ENCODE measurements at regions not wholly inside any gene's neighbourhood (a gene's known extent, or its start where the extent isn't known, plus 50 kb on each side); places are given as distances from the start of the nearest gene placed in this dataset.

DNA sequence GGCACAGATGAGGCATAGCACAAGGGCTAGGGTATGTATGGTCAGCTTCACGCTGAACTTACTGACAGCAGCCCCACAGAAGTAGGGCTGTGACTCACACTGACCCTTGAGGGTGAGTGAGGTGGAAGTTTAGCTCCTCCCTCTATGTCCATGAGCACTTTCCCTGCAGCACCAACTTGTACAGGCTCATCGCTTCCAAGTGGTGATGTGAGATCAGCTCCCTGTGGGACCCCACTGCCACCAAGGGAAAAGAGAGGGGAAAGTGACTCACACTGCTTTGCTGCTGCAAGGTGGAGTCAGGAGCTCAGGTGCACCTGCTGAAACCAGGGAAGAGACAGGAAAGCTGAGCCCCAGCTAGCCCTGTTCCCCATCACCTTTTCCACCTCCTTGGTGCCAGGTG lies 91.5 kb downstream of the TEX51 start:
- no peak for DNase-seq (ENCODE audit: insufficient read length, low spot score)
- no peak for FAIRE-seq

DNA sequence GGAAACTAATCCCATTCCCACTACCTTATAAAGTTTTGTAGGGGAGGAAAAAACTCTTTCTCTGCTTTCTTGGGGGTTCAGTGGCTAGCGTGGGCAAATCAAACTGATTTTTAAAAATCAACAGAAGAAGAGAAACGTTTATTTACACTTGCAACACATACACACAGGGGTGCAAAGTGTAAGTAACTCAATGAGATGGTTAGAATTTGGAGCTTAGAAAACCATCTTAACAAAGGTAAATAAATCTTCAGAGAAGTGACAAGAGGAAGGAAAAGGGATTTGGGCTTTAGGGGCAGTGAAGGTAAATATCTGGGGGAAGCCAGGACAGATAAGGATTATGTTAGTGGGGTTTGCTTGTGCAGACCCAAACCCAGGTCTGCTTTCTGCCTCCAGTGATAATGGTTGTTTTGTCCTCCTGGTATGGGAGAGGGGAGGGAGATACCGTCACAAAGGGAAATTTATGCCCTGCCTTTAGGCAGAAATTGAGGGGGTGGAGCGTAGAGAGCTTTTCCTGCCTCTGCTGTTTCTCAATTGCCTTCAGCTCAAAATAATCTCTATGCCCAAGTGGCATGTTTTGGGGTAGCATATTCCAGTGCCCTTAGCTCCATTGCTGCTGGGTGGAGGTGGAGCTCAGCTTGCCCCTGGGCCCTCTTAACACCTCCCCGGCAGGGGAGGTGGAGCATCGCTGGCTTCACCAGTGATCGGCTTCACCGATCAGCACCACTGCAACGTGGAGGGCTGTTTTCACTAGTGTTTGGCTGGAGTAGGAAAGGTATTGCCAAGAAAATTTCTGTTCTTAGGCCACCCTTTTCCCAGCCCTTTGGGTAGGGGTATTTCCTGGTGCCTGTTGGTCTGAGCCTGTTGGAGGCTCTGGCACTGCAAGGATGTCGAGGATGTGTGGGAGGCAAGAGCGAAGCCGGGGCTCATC lies 92.2 kb downstream of the TEX51 start:
- DNase-seq (ENCODE audit: insufficient read length, low spot score) (no peak), FAIRE-seq (no peak)

GRCh38 chr2:126994340-126994777 lies 95.7 kb downstream of the TEX51 start:
- no peak for DNase-seq (ENCODE audit: insufficient read length, low spot score)
- no peak for FAIRE-seq

DNA sequence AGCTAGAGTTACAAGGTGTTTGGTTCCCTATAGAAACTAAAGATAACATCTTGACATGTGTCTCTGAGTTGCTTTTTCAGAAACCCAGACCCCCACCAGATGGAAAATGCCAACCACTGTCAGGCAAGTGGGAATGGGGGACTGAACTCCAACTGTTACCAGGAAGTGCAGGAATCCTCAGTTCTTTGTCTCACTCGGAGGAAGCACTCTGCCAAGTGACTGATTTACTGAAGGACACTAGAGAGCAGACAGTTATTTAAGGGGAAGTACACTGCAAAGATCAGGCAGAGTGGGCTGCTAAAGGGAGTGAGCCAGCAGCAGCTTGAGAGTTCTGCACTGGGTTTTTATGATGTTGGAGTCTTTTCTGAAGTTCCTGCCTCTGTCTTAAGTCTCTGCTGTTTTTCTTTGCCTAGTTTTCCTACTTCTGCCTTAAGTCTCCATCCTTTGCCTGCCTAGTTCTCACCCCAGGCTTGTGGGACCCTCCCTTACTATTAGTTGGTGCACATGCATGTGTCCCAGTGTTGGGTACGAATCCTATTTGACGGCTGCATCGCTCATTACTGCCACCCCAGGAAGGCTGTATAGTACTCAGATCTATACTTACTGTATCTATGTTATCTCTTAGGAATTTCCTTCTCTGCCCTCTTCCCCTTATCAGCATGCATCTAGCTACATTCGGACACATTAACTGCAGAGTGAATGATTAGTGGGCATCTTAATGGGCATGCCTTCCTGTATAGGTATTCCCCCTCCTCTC lies 97.1 kb downstream of the TEX51 start:
- FAIRE-seq (no peak), DNase-seq (ENCODE audit: insufficient read length, low spot score) (no peak)

- FAIRE-seq, result no peak
- no peak for DNase-seq (ENCODE audit: insufficient read length, low spot score)
These were observed 97.6 kb downstream of the TEX51 start for GRCh38 chr2:126996378-126996699.
